HG03342 (cell line): ENCODE measurements at regions not wholly inside any gene's neighbourhood (a gene's known extent, or its start where the extent isn't known, plus 50 kb on each side); places are given as distances from the start of the nearest gene placed in this dataset.

Experiments used
- ATAC-seq: cut with Tn5 transposase; IDR thresholded peaks from one replicate; pipeline ENCODE4 v1.9.1; 2021; ENCODE audit warnings: mild to moderate bottlenecking, moderate library complexity; ENCODE audit not compliant: unreplicated experiment

DNA sequence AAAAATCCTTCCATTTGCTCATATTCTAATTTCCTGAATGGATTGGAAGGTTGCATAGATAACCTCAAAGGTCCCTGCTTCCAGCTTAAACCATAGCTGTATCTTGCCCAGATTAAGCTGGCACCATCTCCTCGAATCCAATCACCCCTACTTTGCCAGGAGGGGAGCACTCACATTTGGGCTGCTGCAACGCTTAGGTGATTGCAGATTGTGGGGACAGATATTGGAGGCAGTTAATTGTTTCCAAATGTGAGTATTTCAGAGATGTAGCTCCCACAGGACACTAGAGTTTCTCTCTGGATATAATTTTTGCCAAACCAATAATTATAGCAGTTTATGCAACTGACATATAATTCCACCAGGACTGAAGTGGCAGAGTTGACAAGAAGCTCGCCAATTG lies 53.5 kb upstream of the ACSL1 start:
- no peak for ATAC-seq

DNA sequence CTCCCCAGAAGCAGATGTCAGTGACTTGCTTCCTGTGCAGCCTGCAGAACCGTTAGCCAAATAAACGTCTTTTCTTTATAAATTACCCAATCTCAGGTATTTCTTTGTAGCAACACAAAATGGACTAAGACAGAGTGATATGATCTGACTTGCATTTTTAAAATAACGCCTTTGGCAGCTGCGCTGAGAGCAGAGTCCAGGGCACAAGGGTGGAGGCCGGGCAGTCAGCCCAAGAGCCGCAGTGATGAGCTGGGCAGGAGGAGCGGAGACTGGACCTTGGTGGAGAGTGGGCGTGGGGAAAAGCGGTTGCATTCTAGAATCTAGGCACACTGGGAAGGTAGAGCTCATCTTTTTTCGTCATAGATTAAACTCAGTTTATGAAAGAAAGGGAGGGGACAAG lies 56.5 kb upstream of the ACSL1 start:
- ATAC-seq: no peak

DNA sequence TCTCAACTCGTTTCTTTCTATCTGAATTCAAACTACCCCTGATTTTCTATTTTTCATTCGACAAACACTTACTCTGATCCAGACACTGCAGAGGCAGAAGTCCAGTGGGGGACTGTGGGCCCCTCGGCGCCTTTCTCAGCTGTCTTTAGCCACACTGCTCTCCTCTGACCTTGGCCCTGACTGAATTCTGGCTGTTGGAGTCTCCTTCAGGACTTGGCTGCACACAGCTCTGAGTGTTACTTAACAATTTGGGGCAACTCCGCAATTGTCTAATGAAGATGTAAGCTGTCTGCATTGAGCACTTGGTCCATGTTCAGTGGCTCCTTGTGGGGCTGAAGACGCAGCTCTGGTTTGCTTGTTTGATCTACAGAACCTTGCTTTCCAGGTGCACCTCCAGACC lies 57.3 kb upstream of the ACSL1 start:
- no peak for ATAC-seq

DNA sequence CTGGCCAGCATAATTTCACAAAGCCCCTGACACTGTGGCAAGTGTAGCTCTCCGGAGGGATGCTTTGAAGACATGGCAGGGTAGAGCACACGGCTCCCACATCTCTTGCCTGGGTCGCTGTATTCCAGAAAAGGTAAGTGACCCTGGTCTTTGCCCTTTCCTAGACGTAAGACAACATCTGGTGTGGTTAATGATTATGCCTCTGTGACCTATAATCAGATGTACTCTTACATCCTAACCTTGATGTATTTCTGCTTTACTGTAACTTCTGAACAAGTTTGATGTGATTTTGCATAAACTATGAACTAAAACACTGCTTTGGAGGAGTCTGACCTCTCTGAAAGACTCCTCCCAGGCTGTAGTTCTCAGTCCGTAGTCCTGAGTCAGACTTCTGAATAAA lies 59.1 kb upstream of the ACSL1 start:
- no peak for ATAC-seq

DNA sequence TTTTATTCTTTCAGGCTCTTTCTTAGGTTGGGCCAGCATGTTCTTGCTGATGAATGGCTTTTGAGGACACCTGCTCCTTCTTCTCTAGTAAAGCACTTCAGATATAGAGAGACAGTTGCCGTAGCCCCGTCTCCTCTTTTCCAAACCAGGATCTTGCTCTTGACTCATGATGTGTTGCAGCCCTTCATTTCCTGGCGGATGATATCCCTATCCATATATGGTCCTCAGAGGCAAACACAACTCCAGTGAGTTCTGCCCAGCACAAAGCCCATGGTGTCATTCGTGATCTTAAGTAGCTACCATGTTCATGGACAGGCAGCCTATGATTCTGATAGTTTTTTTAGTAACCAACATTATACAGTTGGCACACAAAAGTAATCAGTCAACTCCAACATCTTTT lies 59.8 kb upstream of the ACSL1 start:
- ATAC-seq: no peak

DNA sequence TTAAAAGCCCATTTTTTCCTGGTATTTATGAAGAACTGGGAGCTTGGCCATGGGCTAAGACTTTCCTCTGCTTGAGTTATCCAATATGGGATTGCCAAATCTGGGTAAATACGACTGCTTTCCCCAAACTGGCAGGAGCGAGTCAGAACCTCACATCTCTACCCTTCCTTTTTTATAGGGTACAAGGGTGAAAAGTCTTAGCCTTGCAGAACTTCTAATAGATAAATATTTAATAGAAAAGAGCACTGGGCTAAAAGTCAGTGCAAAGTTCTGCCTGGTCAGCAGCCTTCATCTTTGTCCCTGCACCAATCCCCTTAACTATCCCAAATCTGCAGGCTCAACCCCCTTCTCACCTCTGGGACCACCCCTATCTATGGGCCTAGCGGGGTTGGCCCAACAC lies 61.6 kb upstream of the ACSL1 start:
- ATAC-seq: no peak

DNA sequence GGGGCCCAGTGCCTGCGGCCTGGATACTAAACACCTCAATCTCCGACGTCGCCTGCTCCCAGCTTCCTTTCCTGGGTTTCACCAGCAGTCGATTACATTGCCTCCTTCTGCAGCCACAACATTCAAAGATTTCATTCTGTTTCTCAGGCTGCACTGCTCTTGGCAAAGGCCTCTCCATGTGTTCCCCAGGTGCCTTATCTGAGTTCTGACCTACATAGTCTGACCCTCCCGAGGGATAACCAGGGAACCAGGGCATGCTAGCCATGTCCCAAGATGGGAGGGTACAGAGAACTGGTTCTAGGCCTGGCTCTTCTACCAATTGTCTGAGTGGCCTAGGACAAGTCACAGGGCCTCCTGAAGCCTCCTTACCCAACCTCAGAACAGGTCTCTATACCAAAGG lies 62.2 kb upstream of the ACSL1 start:
- ATAC-seq: no peak

DNA sequence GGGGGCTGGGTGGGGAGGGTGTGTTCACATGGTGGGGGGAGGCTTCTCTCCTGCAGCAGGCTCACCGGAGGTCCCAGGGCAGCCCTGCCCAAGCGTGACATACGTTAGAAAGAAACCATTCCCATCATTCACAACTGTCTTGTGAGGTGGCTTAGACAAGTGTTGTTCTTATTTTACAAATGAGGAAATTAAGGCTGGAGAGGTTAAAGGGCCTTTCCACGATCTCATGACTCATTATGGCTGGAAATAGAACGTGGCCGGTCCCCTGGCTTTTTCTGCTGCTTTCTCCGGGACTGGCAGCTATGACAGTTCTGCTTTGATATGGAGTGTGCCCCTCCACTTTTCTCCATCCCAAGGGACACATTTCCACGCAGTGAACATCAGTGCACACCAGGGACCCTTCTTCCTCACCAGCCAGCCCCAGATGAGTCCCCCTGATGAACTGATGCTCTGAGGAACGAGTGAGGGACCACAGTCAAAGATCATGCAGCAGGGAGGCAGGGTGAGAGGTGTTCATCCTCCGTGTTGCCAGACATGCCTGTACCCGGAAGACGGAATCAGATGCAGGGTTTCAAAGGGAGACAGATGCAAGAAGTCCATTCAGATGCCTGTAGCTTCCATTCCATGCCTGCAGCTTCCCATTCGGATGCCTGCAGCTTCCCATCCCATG lies 64.0 kb upstream of the ACSL1 start:
- no peak for ATAC-seq

DNA sequence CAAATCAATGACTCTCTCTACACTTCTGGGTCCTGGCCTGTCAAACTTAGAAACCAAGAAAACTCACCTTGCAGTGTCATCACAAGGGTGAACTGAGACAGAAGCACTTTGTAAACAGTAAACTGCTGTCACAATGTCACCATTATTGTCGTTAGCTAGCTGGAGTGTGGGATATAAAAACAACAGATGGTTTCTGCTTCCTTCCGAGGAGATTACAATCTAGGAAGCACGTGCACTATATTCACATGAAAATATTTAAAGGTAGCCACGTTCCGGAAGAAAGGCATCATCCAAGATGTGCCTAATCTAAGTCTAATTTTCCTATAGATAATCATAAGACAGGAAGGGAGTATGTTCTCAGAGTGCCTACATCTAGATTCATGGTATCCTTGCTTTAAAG lies 64.7 kb upstream of the ACSL1 start:
- no peak for ATAC-seq

DNA sequence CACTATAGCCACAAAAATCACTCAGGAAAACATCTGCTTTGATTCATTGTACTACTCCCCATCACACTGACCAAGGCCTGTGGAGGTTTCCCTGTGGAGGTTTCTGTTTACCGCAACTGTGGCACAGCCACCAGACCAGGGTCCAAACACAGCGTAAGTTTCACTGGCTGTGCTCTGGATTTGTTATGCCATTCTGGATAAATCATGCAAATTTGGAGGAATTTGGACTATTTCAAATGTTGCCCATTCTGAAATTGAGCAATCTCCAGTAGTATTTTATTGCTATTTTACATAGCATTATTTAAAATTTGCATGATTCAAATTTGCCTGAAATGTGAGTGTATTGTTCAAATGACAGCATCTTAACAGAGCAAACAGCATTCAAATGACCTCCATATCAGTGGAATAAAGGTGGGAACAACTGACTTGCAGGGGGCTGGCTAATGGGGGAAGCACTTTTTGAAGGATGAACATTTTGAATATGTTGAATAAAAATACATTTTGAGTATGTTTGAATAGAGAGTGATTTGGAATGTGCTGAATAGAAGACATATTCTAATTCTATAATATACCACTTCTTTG lies 66.1 kb upstream of the ACSL1 start:
- no peak for ATAC-seq

DNA sequence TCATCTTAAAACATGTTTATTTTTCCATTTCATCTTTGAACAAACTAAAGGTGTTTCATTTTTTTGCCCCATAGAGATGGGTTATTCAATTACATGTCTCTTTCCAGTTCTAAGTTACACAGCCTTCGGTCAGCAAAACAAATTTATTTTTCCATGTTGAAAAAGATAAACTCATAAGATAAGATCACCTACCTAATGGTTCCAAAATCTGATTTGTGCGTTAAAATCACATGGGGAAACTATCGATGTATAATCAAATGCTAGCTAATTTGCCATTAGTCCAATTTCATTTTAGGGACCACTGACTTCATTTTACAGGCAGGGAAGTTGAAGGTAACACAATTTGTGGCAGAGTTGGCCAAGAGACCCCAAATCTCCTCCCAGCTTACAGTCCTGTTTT lies 67.2 kb upstream of the ACSL1 start:
- no peak for ATAC-seq

DNA sequence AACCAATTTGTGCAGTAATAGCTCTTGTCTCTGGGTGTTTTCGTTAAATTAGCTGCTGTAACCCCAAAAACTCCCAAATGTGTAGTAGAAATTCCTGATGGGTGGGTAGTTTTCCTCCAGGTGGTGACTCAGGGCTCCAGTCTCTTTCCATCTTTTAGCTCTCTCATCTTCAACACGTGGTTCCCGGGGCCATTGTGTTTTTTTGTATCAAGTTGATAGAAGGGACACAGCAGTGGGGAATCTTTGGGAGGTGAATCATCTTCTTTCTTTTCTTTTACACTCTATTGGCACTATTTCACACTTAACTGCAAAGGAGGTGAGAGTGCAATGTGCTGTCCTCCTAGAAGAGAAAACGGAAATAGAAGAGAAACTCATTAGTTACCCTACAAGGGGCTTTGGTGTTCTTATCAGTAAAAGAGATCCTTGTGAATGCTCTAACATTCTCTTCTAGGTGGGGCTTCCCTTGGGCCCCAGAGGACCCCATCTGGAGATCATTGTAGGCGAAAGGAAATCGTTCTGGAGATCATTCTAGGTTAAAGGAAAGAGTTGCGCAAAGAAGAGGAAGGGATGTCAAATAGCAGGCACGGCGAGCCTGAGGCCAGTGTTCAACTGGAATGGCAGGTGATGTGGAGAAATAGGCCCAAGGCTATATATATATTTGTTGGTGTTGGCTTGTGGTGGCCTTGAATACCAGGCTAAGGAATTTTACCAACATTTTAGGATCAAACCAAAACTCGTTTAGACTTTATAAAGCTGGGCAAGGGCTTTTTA lies 68.2 kb upstream of the ACSL1 start:
- no peak for ATAC-seq

DNA sequence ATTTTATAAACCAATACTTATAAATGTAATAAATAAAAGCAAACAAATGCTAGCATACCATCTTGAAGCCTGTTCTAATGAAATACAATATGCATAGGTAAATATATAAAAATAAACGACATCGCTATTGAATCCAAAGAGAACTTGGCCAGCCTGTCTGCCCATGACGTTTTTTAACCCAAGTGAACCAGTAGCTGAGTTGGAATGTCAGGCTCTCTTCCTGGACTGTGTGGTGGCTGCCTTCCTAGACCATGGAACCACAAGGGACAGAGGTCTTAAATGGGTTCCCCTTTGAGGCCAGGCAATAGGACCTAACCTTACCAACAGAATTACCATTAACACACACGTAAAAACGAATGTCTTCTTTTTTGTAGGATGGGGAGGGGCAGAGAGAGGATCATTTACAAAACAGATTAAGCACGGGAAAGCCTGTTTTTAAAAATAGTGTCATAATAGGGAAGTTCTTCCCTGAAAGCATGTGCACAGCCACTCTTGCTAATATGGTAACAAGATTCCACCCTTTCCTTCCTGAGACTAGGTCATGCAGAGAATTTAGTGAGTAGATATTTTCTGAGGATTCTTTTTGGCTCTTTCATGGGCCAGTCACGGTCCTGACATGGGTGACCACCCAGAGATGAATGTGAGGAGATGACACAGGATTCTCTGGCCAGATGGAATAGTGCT lies 69.4 kb upstream of the ACSL1 start:
- ATAC-seq: no peak

DNA sequence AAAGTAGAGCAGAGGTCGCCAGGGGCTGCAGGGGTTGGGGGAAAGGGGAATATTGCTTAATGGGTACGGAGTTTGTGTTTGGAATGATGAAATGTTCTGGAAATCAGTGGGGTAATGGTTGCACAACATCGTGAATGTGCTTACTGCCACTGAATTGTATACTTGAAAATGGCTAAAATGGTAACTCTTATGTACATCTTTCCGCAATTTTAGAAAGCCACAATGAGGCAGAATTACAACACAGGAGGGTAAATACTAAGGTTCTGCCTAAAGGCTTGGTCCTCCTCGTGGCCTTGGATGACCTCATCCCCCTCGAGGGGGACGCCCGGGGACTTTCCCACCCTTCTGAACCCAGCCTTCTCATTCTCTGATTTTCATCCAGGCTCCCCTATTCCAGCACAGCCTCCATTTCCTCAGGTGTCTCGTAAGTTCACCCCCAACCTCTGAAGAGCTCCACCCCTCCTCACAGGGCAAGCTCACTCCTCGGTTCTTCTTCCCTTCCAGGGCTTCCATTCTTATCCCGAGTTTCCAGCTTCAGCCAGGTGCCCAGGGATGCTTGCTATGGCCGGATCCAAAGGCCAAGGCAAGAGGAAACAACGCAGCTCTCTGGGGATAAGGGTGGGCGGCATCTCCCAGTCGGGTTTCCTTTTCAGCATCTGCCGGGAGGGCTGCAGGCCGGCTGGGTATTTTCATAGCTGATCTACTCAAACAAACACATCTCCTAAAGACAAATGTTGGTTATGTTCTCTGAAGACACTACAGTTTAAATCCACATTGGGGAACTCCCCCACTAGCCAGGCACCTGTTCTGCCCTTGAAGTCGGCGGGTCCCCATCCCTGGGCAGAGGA lies 71.3 kb upstream of the ACSL1 start:
- peak; percentile 63 for ATAC-seq

DNA sequence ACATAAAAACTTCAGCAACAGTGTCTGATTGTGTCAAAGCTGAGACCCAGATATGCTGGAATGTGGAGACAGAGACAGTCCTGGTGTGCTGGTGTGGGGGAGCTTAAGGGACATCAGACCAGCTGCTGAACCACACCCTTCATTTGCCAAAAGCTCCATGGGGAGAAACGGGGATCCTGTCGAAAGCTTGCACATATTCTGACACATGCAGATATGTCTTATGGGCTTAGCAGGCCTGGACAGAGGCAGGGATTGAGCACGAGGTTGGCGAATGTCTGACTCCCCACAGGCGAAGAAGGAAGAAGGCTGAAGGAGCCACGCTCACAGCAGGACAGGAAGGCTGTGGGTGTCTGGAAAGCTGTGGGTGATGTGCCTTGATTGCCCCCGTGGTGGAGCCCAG lies 72.1 kb upstream of the ACSL1 start:
- no peak for ATAC-seq

DNA sequence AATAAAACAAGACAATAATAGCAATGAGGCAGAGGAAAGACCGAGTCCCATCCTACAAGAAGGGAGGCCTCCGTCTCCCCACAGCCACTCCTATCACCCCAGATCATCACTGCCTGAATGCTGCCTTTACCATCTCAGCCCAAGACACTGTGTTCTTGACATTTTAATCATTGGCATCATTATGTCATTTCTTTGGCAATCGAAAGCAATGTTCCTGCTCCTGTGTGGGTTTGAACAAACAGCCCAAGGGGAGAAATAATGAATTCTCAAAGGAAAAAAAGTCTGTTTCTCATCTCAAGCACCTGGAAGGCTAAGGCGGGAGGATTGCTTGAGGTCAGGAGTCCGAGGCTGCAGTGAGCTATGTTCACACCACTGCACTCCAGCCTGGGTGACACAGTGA lies 73.0 kb upstream of the ACSL1 start:
- ATAC-seq: no peak

DNA sequence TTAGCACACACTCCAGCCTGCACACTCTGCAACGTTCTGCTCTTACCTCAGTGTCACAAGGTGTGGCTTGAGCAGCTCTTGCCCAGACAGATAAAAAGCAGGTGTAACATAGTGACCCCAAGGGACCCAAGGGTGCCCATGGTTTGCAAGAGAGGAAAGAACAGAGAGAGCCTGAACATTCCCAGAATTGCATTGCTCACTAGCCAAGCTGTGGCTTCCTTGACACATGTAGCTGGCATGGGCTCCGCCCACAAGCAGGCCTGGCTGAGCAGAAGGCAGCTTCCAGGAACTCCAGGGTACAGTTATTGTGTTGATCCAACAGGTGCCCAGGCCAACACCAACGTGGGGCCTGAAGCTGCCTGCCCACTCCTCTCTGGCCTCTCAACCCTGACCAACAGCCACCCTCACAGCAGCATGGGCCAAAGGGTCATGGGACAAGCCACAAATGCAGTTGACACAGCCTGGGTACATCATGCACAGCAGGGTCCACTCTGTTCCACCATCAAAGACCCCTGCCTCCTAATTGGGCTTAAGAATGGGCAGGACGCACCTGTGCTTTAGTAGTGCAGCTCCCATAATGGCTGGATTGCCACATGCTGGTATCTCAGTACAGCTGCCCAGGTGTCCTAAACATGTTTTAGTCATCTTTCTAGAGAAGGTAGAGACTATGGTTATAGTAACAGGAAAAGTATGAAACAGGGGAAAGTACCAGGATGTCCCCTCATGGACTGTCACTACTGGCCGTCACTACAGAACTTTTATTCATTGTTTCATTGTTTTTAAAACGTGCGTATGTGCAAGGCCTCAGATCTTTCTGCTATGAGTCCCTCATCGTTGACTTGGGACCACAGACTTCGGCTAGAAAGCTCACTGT lies 73.7 kb upstream of the ACSL1 start:
- ATAC-seq: no peak

DNA sequence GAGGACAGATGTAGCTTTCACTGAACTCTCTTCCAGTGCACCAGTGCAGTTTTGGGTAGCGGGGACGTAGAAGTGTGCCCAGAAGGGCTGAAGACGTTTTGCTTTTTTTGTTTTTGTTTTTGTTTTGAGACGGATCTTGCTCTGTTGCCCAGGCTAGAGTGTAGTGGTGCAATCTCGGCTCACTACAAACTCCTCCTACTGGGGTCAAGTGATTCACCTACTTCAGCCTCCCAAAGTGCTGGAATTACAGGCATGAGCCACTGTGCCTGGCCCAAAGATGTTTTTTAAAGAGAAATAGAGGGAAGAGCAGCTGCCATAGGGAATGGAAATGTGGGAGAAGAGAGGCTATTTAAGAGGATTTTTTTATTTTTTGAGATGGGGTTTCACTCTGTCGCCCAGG lies 74.4 kb upstream of the ACSL1 start:
- ATAC-seq: no peak

DNA sequence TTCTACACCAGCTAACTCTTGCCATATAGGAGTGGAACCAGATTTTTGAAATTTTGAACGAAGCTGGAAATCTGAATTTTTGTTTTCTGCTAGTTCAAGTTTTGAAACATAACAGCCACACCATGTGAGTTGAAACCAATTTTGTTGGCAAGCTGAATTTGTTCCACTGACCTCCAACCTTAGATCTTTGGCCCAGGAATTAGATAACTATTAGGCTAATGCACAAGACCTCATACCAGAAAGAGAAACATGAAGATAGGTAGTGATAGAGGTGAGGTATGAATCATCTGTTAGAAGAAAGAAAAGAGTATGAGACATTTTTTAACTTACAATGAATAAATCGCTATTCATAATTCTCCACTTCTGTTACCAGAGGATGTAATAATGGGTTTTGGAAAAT lies 76.8 kb upstream of the ACSL1 start:
- no peak for ATAC-seq

DNA sequence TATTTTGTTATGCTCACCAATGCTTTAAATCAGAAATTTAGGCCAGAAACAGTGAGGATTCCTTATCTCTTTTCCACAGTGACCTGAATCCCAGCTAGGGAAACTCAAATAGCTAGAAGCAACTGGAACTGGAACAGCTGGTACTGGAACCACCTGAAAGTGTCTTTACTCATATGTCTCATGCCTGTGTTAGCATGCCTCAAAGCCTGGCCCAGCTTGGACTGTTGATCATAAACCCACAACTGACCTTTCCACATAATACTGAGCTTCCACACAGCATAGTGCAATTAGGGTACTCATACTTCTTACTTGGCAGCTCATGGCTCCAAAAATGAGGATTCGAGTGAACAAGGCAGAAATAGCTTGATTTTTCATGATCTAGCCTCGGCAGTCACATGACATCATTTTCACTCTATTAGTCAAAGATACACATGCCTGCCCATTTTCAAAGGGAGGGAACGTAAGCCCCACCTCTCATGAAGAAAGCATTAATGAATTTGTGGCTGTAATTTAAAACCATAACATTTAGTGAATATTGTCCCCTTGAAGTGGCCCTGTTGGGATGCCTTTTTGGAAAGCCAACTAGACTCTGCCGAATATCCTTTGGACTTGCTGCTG lies 80.8 kb upstream of the ACSL1 start:
- ATAC-seq: no peak
